Right hindlimb (tissue), 1 donor: ENCODE measurements at regions not wholly inside any gene's neighbourhood (a gene's known extent, or its start where the extent isn't known, plus 50 kb on each side); places are given as distances from the start of the nearest gene placed in this dataset.

Experiments used
- DNase-seq: peaks from one replicate; pipeline ENCODE4 v3.0.0-alpha.2; 2018

DNA sequence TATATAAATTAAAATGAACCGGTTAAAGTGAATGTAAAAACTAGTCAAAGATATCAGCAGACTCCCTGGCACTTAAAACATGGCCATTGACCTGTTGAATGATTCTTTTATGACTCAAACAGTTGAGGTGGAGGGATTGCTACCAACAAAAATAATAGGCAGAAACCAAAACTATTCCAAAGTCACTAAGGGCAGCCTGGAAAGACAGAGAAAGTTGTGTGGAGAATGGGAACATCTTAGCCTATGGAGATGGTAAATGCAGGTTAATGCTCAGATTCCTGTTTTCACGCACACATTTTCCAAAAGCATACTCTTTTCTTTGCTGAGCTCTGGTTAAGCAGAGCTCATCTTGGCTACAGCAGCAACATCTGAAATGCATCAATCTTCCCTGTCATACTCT, 553.5 kb downstream of the HACE1 start:
- no peak for DNase-seq

DNA sequence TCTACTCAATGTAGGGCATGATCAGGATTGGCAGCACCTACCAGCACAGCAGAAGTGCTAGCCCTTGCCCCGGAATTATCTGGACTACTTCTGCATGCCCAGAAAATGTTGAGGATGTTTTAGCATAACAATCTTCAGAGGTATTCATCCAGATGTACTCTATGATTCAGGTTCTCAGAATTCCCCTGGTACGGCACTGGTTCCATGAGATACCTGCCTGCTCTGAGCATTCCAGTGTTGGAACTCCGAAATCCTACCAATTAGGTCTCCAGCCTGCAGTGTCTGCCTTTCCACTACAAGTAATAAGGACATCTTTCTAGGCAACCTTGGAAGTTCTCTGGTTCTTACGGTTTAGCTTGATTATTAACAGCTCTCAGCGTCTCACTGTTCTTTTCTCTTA, 554.5 kb downstream of the HACE1 start:
- DNase-seq = no peak

DNA sequence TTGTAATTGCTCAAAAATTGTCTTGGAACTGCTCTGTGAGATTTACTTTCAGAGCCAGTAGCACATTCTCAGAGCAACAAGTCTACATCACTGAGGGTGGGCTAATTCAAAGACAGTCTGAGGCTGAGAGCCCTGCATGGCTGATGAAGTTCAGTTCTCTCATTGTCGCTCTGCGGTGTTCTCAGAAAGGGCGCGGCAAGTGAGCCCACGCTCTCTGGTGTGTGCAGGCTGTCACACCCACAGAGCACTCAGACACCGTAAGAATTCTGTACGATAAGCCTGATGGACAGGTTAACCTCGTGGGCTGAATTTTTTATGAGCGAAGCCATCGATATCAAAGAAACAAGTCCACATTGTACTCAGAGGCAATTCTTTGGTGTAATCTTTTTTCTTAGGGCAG, 557.8 kb downstream of the HACE1 start:
- DNase-seq = no peak

DNA sequence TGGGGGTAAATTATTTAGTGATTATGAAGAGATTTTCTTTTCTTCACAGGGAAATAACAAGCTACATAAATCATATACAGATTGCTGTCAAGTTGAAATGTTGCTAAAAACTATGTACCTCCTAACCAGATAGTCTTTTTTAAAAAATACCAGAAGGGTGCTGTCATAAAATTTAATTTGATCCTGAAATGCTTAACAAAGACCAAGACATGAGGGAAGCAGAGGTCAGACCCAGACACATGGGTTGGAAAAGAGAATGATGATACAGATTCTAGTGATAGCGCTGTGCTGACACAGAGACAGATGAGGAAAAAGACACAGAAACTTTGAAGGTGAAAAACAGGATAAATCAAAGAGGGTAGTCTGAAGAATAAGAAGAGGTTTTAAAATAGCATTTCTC, 573.1 kb downstream of the HACE1 start:
- no peak for DNase-seq

DNA sequence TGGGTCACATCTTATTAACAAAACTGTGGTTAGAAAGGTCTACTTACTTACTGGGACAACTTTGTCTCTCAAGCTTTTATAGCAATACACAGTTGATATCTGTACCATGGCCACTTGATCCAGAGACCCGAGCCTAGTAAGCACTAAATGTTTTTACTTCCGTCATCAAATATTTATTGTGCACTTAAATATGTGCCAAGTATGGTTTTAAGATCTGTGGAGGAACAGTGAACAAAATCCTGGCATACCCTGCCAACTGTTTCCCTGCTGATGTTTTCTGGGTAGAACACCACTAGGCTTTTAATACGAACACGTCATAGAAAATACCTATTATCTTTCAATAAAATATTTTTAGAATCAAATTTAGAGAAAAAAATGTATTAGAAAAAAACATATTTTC, 574.8 kb downstream of the HACE1 start:
- DNase-seq = no peak

DNA sequence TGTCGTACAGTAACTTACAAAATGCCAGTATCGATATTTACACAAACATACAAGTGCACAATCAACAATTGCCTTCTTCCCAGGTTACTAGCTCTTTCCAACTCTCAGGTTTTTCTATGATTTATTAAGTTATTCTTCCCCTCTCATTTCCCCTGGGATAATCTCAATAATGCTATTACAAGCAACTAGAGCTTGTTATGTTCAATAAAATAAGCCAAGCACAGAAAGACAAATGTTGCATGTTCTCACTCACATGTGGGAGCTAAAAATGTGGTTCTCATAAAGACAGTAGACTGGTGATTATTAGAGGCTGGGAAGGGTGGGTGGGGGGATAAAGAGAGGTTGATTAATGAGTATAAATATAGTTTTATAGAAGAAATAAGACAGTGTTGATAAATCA, 577.1 kb downstream of the HACE1 start:
- no peak for DNase-seq

DNA sequence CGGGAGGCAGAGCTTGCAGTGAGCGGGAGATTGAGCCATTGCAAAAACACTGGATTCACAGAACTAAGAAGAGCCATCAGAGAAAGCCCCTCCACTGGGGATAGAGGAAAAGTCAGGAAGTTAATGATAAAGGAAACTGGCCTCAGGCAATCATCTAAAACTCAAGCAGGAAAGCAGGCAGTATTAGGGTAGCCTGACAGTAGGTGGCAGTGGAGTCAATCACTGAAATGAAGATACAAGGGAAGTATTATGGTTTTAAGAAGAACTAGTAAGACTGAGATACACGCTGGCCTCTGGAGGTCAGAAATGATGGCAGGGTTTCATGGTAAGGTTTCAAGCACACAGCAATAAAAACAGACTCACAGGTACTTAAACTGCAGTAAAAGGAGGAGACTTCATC, 578.3 kb downstream of the HACE1 start:
- DNase-seq = no peak

DNA sequence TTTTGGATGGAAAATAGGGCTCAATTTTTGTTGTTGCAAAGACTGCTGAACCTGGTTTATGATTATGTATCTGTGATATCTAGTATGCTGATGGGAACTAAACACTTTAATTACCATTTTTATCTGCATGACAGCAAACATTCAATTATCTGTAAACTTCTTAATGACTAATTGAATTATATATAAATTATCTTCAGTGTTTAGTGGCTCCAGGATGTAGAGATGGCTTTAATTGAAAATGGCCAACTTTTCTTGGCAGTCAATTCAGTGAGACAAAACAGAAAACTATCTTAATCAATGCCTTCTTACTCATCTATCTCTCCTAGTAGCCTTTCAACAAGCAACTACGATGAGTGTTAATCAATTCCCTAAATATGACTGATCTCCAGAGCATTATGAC, 591.3 kb downstream of the HACE1 start:
- DNase-seq = no peak

DNA sequence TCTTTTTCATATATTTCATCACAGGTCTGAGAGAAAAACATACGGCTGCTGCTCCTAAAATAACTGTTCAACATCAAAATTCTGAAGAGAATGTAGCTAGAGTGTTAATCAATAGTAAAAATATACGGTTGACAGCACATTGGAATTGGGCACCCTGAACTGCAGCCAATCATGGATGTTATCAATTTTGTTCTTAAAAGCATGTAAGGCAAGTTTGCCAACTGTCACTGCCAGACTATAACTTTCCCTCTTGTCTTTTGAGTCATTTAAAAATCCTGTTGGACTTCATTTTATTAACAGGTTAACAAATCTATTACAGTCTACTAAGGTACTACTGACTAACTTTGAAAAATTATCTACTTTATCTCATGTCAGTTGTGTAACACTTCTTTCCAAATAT, 592.8 kb downstream of the HACE1 start:
- no peak for DNase-seq

DNA sequence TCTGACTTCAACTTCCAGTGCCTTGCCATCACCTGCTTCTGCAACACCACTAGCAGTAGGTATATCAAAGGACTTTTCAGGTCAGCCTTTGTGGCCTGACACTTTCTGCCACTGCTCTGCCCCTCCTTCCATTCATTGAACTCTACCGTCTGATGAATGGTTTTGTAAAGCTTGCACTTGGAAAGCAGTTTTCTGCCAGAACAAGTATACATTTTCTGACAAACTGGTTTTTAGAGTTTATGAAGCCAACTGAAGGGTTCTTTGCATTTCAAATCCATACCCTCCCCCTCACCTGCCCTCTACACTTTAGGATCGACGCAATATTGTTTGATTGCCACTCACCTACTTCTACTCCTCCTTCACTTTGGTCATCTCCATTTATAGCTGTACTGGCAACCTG, 603.1 kb downstream of the HACE1 start:
- no peak for DNase-seq

DNA sequence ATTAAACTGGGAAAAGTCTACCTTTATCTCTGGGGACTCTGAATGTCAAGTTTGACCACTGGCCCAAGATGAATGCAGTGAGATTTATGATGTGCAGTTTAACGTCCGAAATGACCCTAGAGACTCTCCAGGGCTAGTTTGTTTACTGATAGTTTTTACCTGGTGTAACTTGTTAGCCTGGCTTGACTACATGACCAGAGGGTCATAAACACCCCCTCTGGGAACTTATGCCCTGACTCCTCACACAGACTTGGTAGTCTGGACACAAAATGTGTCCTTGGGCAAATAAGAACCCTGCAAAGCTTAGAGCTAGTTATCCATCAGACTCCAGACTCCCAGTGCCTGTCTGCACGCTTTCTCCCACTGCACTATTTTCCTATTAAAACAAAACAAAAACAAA, 606.5 kb downstream of the HACE1 start:
- no peak for DNase-seq

DNA sequence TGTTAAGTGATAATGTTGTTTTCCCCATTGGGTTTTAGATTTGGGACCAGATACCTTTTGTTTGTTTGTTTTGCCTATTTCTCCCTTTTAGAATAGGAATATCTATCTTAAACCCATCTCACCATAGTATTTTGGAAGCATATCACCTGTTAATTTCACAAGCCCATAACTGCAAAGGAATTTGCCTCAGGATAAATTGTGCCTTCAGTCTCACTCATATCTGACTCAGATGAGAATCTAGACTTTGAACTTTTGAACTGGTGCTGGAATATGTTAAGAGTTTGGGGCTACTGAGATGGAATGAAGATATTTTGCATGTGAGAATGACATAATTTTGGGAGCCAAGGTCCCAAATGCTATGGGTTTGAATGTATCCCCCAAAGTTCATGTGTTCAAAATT, 607.4 kb downstream of the HACE1 start:
- no peak for DNase-seq

DNA sequence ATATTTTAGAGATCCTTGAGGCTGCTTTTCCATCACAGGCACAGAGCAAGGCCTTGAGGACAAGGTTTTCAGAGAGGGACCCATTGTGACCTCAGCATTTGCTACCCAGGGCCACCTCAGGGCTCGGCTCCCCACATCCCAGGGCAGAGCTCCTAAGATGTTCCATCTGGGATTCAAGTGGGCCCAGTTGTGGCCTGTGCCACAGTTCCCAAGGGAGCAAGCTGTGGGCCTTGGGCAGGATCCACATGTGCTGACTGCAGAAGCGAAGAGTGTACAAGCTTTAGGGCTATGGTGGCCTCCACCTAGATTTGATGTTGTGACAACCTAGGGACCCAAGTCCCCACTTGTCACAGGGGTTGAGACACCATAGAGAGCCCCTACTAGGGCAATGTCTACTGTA, 608.1 kb downstream of the HACE1 start:
- DNase-seq = no peak

DNA sequence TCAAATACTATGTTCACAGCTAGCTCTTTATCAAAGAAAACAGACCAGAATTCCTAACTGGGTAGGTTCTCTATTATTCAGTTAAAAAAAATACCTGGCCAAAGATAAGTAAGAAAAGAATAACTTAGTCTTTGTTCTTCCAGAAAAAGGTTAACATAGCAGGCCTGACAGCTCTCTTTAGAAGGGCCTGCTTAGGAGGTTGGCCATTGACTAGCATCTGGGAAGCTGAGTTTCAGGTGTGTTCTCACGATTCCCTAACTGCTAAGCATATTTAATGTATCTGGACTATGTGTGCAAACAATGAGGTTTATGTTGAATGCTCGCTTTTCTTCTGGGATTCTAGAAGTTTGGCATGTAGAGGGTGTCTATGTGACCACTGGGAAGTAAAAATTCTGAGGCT, 618.9 kb downstream of the HACE1 start:
- no peak for DNase-seq

DNA sequence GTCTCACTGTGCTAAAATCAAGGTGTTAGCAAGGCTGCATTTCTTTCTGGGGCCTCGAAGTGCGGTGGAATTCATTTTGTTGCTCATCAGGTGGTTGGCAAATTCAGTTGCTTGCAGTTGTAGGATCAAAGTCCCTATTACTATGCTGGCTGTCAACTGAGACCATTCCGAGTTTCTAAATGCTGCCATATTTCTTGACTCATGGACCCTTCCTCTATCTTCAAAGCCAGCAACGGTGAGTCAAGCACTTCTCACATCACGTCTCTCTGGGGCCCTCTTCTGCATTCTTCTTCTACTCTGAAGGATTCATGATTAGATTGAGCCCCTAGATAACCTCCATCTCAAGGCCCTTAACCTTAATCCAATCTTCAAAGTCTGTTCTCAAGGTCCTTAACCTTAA, 619.7 kb downstream of the HACE1 start:
- DNase-seq = no peak

DNA sequence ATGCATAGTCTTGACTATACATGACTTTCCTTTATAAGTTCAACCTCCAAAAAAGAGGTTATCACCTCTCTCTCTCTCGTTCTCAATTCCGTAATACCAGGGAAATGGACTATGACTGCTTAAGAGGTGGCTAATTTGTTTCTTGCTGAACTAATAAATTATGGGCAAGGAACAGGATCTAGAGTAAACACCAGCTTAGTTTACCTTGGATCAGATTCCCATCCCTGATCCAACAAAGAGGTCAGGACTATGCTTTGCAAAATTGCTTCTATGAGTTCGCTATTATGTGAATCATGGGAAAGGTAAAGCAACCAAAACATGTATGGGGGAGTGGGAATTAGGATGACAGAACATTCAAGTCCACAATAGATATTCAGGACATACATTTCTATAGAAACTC, 630.7 kb downstream of the HACE1 start:
- DNase-seq = no peak

DNA sequence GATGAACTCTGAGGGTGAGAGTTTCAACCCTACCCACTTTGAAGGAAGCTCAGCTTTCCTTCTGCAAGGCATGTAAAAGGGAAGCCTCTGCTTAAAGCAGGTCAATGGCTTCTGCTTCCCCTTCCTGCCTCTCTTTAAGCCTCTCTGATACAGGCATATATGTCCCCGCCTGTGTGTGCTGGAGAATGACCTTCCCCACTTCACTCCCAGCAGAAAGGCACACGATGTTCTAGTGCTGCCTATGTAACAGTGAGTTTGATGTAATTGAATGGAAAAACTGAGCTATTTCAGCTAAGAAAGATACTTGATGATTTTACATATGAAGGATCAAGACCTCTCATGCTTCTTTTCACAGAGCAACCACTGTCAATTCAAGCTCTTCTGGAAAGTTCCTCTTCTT, 632.2 kb downstream of the HACE1 start:
- DNase-seq = no peak

DNA sequence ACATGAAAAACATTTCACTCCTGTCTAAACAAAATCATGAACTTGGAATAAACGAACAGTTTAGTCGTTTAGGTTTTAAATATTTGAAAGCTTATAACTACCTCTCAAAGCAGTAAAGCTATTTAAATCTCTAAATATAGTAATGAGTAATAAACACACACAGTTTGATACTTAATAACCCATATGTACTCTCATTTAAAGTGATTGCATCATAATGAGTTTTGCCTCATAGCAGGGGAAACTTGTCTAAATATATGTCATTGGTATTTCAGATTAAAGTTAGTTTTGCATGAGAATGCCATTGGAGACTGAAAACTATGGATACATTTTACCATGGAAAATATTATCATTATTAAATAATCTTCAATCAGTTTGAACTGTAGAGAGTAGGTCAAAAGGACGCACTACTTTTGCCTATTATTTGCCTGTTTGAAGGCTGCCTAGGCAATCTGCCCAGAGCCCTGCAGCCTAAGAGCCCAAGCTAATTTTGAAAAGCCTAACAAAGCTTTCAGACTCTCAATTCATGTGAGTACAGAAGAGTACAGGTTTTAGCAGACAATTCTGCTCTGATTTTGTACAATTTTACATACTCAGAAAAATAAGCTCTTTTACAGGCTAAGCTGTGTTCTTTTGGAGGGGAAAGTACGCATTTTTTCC, 632.8 kb downstream of the HACE1 start:
- no peak for DNase-seq

DNA sequence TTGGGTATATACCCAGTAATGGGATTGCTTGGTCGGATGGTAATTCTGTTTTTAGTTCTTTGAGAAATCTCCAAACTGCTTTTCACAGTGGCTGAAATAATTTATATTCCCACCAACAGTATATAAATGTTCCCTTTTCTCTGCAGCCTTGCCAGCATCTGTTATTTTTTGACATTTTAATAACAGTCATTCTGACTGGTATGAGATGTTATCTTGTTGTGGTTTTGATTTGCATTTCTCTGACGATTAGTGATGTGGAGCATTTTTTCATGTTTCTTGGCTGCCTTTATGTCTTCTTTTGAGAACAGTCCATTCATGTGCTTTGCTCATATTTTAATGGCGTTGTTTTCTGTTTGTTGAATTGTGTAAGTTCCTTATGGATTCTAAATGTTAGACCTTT, 641.6 kb downstream of the HACE1 start:
- no peak for DNase-seq

DNA sequence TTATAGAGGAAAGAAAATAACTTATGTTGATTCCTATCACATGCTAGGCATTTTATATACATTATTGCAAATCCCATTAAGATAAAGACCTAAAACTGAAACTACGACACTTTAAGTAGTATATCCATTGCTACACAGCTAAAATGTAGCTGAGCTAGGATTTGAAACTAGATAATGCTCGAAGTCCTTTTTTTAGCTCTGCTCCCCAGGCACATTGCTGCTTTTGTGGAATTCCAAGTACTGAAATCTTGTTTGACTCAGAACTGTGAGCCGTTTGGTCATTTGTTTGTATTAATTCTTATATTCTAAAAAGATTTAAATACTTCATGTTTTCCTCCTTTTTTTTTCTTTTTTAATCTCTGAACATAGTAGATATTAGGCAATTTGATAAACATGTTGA, 644.8 kb downstream of the HACE1 start:
- no peak for DNase-seq

DNA sequence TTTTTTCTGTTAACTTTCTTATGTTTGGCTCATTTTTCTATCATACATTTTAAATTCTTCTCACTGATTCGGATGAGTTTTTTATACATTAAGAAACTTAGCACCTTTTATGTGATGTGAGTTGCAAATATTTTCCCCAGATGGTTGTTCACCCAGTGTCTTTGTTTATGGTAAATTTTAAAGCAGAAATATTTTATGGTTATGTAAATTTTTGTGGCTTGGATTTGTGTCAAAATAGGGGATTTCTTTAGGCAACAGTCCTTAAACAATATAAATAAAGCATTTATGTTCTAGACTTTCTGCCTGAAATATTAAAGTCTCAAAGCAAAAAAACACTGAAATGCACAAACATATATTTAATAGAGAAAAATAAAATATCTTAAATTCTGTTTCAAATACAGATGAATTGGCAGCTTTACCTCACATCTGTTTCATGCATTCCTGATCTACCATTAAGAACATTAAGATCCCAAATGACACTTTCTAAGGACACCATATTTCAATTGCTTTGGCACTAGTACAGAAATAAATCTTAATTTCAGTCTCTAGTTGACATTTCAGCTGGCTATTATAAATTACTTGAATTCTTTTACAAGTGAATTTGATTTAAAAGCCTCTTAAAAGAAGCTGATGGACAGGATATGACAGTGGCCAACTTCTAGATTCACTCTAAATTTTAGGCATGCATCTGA, 646.6 kb downstream of the HACE1 start:
- no peak for DNase-seq

DNA sequence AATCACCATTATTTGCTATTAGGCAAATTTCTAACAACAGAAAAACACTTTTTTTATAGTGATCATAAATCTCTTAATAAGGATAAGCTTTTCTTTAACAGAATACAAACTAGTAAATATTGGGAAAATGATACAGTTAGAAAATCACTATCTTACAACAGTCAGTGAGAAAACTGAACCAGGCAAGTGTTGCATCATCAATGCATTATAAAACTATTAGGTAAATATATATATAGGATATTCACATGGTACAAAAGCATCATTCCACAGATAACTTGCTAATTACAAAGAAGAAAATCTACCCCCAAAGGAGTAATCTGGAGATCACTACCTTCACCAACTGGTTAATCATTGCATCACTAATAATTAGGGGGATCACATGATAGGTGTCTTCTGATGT, 652.1 kb downstream of the HACE1 start:
- no peak for DNase-seq

DNA sequence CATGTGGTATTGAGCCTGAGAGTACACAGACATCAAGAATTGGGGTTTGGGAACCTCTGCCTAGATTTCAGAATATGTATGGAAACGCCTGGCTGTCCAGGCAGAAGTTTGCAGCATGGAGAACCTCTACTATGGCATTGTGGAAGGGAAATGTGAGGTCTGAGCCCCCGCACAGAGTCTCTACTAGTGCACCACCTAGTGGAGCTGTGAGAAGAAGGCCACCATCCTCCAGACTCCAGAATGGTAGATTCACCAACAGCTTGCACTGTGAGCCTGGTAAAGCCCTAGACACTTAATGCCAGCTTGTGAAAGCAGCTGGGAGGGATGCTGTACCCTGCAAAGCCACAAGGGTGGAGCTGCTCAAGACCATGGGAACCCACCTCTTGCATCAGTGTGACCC, 658.2 kb downstream of the HACE1 start:
- DNase-seq = no peak

DNA sequence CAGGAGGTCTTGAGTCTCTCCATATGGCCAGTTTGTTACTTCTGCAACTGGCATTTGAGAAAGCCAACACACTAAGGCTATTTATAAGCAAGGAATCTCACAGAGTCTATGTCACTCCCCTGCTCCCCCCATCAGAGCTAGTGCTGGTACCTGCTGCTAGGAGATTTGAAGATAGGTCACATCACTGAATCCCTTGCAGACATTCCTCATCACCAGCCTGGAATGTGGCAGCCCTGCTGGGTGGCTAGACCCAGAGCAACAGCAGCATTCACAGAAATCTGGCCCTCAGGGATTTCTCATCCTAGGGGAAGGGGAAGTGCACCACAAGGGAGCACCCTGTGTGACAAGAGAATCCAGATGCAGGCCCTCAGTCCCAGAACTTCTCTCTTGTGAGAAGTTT, 672.1 kb downstream of the HACE1 start:
- no peak for DNase-seq

DNA sequence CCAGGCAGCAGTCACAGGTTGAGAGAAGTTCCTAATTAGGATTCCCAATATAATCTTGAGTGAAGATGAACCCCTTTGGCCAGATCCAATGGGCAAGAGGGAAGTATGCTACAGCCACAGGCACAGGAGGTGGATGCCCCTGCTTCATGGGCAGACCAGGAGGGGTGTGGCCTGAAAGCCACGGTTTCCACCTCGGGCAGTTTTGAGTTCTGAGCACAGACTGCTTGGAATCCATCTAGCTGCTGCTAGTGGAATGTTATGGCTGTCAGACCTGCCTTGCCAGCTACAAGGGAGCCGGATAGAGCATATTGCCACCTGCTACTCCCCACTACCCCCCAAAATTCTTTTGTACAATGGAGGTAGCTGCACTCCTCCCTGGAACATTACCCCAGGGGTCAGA, 672.9 kb downstream of the HACE1 start:
- DNase-seq = no peak
